K562 (cell line): ENCODE measurements at regions not wholly inside any gene's neighbourhood (a gene's known extent, or its start where the extent isn't known, plus 50 kb on each side); places are given as distances from the start of the nearest gene placed in this dataset.

Source experiments
- EP300 ChIP-seq: IDR thresholded peaks from 2 replicates; pipeline ENCODE4 v1.6.1; 2012; ENCODE audit warnings: low read length, improper control_type of control experiment
- TF ChIP-seq, protein P1 (sequence below), 3 experiments: IDR thresholded peaks in 2 of 3; conservative IDR thresholded peaks in 1 of 3; 2 replicates each; pipeline ENCODE4 v1.5.1; 2011 to 2012; ENCODE audit warnings: low read length in 3 of 3, mild to moderate bottlenecking in 3 of 3, control low read depth in 2 of 3, improper control_type of control experiment in 1 of 3, inconsistent platforms in 1 of 3, low read depth in 1 of 3, mixed read lengths in 1 of 3, moderate library complexity in 1 of 3; ENCODE audit not compliant: insufficient read depth in 2 of 3

DNA sequence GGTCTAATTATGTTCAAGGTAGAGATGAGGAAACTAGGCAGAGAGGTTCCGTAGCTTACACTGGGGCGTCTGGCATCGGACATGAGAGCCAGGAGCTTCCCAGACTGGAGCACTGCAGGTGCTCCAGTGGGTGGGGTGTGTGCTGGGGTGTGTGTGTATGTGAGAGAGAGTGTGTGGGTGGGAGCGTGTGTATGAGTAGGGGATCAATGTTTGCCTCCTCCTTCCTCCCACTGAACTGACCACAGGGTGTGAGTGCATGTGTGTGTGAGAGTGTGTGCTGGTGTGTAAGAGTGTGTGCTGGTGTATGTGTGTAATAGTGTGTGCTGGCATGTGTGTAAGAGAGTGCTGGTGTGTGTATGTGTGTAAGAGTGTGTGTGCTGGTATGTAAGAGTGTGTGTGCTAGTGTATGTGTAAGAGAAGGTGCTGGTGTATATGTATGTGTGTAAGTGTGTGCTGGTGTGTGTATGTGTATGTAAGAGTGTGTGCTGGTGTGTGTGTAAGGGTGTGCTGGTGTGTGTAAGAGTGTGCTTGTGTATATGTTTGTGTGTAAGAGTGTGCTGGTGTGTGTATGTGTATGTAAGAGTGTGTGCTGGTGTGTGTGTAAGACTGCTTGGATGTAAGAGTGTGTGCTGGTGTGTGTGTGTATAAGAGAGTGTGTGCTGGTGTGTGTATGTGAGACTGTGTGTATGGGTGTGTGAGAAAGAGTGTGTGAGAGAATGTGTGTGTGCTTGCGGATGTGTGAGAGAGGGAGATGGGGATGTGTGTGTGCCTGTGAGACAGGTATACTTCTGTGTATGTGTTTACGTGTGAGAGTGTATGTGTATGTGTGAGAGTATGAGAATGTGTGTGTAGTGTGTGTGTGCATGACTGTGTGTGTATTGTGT lies 139.9 kb downstream of the MRM1 start:
- TF ChIP-seq EP300 = no peak
- TF ChIP-seq, protein P1, sequence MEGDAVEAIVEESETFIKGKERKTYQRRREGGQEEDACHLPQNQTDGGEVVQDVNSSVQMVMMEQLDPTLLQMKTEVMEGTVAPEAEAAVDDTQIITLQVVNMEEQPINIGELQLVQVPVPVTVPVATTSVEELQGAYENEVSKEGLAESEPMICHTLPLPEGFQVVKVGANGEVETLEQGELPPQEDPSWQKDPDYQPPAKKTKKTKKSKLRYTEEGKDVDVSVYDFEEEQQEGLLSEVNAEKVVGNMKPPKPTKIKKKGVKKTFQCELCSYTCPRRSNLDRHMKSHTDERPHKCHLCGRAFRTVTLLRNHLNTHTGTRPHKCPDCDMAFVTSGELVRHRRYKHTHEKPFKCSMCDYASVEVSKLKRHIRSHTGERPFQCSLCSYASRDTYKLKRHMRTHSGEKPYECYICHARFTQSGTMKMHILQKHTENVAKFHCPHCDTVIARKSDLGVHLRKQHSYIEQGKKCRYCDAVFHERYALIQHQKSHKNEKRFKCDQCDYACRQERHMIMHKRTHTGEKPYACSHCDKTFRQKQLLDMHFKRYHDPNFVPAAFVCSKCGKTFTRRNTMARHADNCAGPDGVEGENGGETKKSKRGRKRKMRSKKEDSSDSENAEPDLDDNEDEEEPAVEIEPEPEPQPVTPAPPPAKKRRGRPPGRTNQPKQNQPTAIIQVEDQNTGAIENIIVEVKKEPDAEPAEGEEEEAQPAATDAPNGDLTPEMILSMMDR (IDR thresholded peaks at IDR 0.05 in 2 of 3, conservative IDR thresholded peaks at IDR 0.05 in 1 of 3; ENCODE audit: insufficient read depth in 2 of 3, low read depth in 1 of 3, low read length in 3 of 3) = no peak
